GM21576 (cell line): ENCODE measurements at regions not wholly inside any gene's neighbourhood (a gene's known extent, or its start where the extent isn't known, plus 50 kb on each side); places are given as distances from the start of the nearest gene placed in this dataset.

Experiments
- ATAC-seq: cut with Tn5 transposase; IDR thresholded peaks from one replicate; pipeline ENCODE4 v1.9.1; 2021; ENCODE audit warnings: mild to moderate bottlenecking, moderate library complexity; ENCODE audit not compliant: unreplicated experiment

GRCh38 chr13:104114101-104114500 is 1047.9 kb upstream of the SLC10A2 start:
- ATAC-seq = no peak

GRCh38 chr13:104111031-104111430 is 1044.8 kb upstream of the SLC10A2 start:
- no peak for ATAC-seq

GRCh38 chr13:104106705-104107393 is 1040.6 kb upstream of the SLC10A2 start:
- no peak for ATAC-seq

- ATAC-seq = no peak
These were observed 1039.5 kb upstream of the SLC10A2 start for GRCh38 chr13:104105418-104106355.

- no peak for ATAC-seq
These were observed 1033.5 kb upstream of the SLC10A2 start for GRCh38 chr13:104099750-104100149.

GRCh38 chr13:104098421-104098820 is 1032.2 kb upstream of the SLC10A2 start:
- no peak for ATAC-seq

DNA sequence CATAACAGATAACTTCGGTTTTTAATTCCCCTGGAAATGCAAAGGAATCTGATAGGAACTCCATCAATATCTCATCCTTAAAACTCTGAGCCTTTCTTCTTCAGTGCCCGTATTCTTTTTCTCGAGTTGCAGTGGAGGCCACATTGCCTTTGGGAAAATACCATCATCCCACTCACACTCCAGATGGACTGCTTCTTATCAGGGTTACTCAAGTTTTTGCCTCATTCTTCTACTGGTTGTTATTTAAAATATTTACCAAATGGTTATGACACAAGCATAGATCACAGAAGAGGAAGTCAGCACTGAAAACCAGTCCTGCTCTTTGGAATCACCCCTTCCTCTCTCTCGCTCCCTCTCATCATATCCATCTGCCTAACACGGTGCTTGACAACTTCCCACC is 1020.5 kb upstream of the SLC10A2 start:
- no peak for ATAC-seq

GRCh38 chr13:104086210-104086609 is 1020.0 kb upstream of the SLC10A2 start:
- ATAC-seq = no peak

- no peak for ATAC-seq
These were observed 1019.4 kb upstream of the SLC10A2 start for GRCh38 chr13:104085611-104086010.

- ATAC-seq = no peak
These were observed 1008.1 kb upstream of the SLC10A2 start for GRCh38 chr13:104074326-104074725.

DNA sequence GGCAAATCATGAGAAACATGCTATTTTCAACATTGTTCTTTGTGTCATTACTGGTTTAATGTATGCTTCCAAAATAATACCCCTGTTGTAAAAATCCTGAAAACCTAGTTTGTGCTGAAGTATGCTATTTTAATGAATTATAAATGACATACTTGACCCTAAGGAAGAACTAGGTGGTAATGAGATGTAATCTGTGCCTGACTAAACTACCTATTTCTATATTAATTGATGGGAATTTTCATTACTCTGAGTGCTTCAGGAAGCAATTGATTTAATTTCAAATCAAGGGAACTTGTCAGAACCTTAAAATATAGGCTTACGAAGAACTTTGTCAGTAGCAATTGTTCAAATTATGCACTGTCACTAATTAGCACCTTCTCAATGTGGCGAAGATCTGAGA is 1005.6 kb upstream of the SLC10A2 start:
- no peak for ATAC-seq

GRCh38 chr13:104065328-104065727 is 999.1 kb upstream of the SLC10A2 start:
- no peak for ATAC-seq

- ATAC-seq = no peak
These were observed 991.6 kb upstream of the SLC10A2 start for GRCh38 chr13:104057861-104058260.

DNA sequence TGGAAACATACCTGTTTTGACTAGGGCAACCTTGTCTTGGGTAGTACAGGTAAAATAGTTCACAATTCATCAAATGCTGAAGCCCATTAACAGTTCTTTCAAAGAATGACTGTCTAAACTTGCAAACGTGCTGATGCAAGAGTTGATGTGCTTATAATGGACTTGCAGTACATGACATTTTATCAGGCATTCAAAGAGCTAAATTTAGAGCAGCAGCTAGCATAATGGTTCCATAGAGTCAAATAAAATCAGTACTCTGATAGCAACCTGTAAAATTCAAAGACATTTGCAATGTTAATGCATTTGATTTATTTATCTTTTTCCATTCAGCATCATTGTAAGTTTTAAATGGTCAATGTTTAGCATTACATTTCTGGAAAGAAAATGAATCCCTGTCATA is 979.7 kb upstream of the SLC10A2 start:
- no peak for ATAC-seq

DNA sequence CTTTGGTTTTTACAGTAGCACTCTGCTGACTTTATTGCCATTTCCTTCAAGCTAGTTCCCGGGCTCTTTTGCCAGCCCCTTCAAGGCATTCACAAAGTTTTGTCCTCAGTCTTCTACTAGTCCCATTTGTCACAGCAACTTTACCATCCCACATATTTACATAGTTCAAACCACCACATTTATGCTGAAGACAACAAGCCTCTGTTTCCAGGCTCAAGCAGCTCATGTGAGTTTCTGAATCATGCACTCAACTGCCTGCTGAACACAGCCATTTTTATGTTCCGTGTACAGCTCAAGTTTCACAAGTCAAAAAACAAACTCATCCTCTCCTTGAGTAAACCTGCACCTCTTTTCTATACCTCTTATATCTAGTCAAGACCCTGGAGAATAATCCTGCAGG is 977.0 kb upstream of the SLC10A2 start:
- ATAC-seq = no peak

DNA sequence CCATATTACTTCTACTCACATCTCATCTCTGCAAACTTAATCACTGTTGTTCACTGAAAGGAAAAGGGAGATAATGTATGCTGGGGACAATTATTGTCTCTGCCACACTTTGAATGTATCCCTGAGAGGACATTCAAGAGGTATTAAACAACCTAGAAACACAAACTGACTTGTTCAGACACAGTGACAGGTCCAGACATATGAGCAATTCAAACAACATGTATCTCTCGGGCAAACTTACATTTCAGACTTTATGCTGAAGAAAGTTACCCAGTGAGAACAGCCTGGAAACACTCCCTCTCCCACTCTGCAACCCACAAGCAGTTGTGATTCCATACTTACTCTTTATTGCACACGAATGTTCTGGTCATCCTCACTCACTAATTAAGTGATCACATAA is 968.7 kb upstream of the SLC10A2 start:
- ATAC-seq = no peak

- no peak for ATAC-seq
These were observed 959.1 kb upstream of the SLC10A2 start for GRCh38 chr13:104025303-104025702.

- no peak for ATAC-seq
These were observed 958.4 kb upstream of the SLC10A2 start for GRCh38 chr13:104024416-104025170.

GRCh38 chr13:104021806-104022397 is 955.7 kb upstream of the SLC10A2 start:
- ATAC-seq = no peak

GRCh38 chr13:104017317-104017716 is 951.1 kb upstream of the SLC10A2 start:
- no peak for ATAC-seq
